ENCODE measurements at regions not wholly inside any gene's neighbourhood (a gene's known extent, or its start where the extent isn't known, plus 50 kb on each side); places are given as distances from the start of the nearest gene placed in this dataset.

DNA sequence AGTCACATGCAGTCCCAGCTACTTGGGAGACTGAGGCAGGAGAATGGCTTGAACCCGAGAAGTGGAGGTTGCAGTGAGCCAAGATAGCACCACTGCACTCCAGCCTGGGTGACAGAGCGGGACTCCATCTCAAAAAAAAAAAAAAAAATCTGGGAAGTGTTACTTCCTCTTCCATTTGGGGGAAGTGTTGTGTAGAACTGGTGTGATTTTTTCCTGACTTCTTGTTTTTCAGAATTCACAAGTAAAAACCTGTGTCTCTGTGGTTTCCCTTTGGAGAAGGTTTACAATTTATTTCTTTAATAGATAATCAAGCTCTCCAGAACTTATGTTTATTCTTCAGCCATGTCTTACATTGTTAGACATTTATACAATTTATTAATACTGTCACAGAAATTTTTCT is 396.1 kb downstream of the BRD1 start:
- no peaks in the 10 kb centered on the region for H4K20me1 ChIP-seq (ENCODE audit: insufficient read depth, low read depth, low read length)
- H3K9me2 ChIP-seq (replicated peaks; ENCODE audit: insufficient read depth, low read length) = no peaks in the 10 kb centered on the region
- peaks cover 62% of the 10 kb centered on the region for H3K4me1 ChIP-seq (ENCODE audit: low read length)
- no peak overlapping the region for H2AFZ ChIP-seq (ENCODE audit: low read length)
- H3K36me3 ChIP-seq (ENCODE audit: insufficient read depth, low read length) = no peaks in the 10 kb centered on the region
- H3K79me2 ChIP-seq (ENCODE audit: low read length) = no peaks in the 10 kb centered on the region
- peak overlapping the region; percentile 50; the same call in 1 of the 2 replicates for H3K27ac ChIP-seq (ENCODE audit: low read length)
- no peak overlapping the region for H3K4me3 ChIP-seq (ENCODE audit: low read length)
- DNase-seq = no peak
- H3K27me3 ChIP-seq (ENCODE audit: low read length) = no peaks in the 10 kb centered on the region
- no peaks in the 10 kb centered on the region for H3K9me3 ChIP-seq (ENCODE audit: low read length)
- peak overlapping the region; percentile 17 for H3K4me2 ChIP-seq (ENCODE audit: low read depth, low read length, poor library complexity, severe bottlenecking)
- H3K9ac ChIP-seq (ENCODE audit: low read length) = no peak overlapping the region

DNA sequence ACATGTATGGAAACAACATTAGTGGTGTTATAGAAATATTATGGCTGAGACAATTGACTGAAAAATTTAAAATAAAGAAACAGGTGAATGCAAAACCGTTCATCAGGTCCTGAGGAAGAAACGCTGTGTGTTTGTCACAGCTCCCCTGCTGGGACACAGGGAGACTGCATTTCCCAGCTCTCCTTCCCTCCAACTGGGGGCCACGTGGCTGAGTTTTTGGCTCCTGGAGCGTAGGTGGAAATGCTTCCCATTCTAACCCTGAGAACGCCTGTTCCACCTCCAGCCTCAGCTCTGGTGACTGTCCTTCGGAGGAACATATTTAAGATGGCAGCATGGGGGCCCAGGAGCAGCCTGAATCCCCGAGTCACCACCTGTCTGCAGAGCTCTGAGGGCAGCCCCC is 398.6 kb downstream of the BRD1 start:
- H3K9me2 ChIP-seq (replicated peaks; ENCODE audit: insufficient read depth, low read length) = no peaks in the 10 kb centered on the region
- peaks cover 77% of the 10 kb centered on the region for H3K4me1 ChIP-seq (ENCODE audit: low read length)
- H3K27ac ChIP-seq (ENCODE audit: low read length) = no peak overlapping the region
- no peaks in the 10 kb centered on the region for H4K20me1 ChIP-seq (ENCODE audit: insufficient read depth, low read depth, low read length)
- H2AFZ ChIP-seq (ENCODE audit: low read length) = no peak overlapping the region
- no peak overlapping the region for H3K4me3 ChIP-seq (ENCODE audit: low read length)
- no peaks in the 10 kb centered on the region for H3K27me3 ChIP-seq (ENCODE audit: low read length)
- H3K9me3 ChIP-seq (ENCODE audit: low read length) = no peaks in the 10 kb centered on the region
- H3K79me2 ChIP-seq (ENCODE audit: low read length) = no peaks in the 10 kb centered on the region
- DNase-seq = no peak
- no peak overlapping the region for H3K9ac ChIP-seq (ENCODE audit: low read length)
- H3K36me3 ChIP-seq (ENCODE audit: insufficient read depth, low read length) = no peaks in the 10 kb centered on the region
- H3K4me2 ChIP-seq (ENCODE audit: low read depth, low read length, poor library complexity, severe bottlenecking) = no peak overlapping the region

DNA sequence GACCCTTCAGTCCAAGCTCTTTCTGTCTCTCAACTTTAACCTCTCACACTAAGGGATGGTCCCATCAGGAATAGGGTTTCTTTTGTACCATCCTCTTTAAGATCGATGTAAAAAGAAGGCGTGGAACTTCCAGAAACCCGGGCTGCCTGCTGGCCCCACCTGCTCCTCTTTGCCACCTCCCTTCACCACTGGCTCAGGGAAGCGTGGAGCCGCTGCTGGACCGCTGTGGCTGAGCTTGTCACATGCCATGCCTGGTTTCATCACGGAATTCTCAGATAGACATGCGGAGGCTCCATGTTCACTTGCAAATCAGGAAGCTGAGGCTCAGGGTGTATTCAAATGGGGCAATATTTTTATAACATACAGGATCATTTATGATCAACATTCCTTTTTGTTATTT is 399.7 kb downstream of the BRD1 start:
- Histone ChIP-seq H3K27me3 (ENCODE audit: low read length) (no peaks in the 10 kb centered on the region), H3K79me2 (ENCODE audit: low read length) (no peaks in the 10 kb centered on the region)
- DNase-seq = no peak

DNA sequence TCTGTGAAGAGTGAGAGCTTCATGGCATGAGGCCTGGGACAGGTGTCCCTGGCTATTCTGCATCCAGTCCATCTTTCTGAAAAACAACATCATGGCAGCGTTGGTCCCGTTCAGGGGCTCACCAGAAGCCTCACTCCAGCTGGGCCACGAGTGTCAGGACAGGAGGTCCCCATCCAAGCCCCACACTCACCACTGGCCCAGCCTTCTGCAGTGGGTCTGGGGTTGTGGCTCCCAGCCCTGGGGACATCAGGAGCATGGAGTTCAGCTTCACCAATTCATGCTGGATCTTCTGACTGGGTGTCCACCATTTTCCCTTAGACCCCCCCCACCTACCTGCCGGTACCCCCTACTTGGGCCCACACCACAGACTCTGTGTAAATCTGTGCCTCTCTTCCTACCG is 400.3 kb downstream of the BRD1 start:
- no peaks in the 10 kb centered on the region for H3K36me3 ChIP-seq (ENCODE audit: insufficient read depth, low read length)
- H3K27me3 ChIP-seq (ENCODE audit: low read length) = no peaks in the 10 kb centered on the region
- H3K4me1 ChIP-seq (ENCODE audit: low read length) = peaks cover 79% of the 10 kb centered on the region
- no peak overlapping the region for H2AFZ ChIP-seq (ENCODE audit: low read length)
- no peaks in the 10 kb centered on the region for H3K79me2 ChIP-seq (ENCODE audit: low read length)
- no peak for DNase-seq
- H3K9me2 ChIP-seq (replicated peaks; ENCODE audit: insufficient read depth, low read length) = no peaks in the 10 kb centered on the region
- peak overlapping the region; percentile 87 for H3K27ac ChIP-seq (ENCODE audit: low read length)
- H3K9ac ChIP-seq (ENCODE audit: low read length) = peak overlapping the region; percentile 4; the same call in 1 of the 2 replicates
- H3K4me3 ChIP-seq (ENCODE audit: low read length) = no peak overlapping the region
- no peaks in the 10 kb centered on the region for H4K20me1 ChIP-seq (ENCODE audit: insufficient read depth, low read depth, low read length)
- H3K4me2 ChIP-seq (ENCODE audit: low read depth, low read length, poor library complexity, severe bottlenecking) = peak overlapping the region; percentile 64
- H3K9me3 ChIP-seq (ENCODE audit: low read length) = no peaks in the 10 kb centered on the region

More for the DNA sequence above, 399.7 kb downstream of the BRD1 start:
- no peaks in the 10 kb centered on the region for H3K9me3 ChIP-seq (ENCODE audit: low read length)
- peak overlapping the region; percentile 87; the same call in 1 of the 2 replicates for H3K27ac ChIP-seq (ENCODE audit: low read length)
- no peak overlapping the region for H3K4me3 ChIP-seq (ENCODE audit: low read length)
- H3K36me3 ChIP-seq (ENCODE audit: insufficient read depth, low read length) = no peaks in the 10 kb centered on the region
- no peak overlapping the region for H3K4me2 ChIP-seq (ENCODE audit: low read depth, low read length, poor library complexity, severe bottlenecking)
- H4K20me1 ChIP-seq (ENCODE audit: insufficient read depth, low read depth, low read length) = no peaks in the 10 kb centered on the region
- H2AFZ ChIP-seq (ENCODE audit: low read length) = no peak overlapping the region
- H3K9me2 ChIP-seq (replicated peaks; ENCODE audit: insufficient read depth, low read length) = no peaks in the 10 kb centered on the region
- H3K9ac ChIP-seq (ENCODE audit: low read length) = no peak overlapping the region
- H3K4me1 ChIP-seq (ENCODE audit: low read length) = peaks cover 79% of the 10 kb centered on the region

DNA sequence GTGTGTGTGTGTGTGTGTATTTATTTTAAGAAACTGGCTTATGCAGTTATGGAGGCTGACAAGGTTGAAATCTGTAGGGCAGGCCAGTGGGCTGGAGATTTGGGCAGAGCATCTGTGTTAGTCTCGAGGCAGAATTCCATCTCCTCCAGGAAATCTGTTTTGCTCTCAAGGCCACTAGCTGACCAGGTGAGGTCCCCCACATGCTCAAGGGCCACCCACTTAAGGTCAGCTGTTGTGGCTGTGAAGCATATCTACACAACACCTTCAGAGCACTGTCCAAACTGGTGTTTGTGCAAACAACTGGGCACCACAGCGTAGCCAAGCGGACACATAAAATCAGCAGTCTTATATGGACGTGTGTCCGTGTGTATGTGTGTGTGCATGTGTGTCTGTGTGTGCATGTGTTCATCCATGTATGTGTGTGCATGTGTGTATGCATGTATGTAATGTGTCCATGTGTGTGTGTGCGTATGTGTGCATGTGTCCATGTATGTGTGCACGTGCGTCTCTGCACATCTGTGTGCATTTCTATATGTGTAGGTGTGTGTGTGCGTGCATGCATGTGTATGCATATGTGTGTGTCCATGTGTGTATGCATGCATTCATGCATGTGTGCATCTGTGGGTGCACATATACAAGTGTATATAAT is 400.9 kb downstream of the BRD1 start:
- Histone ChIP-seq H3K9ac (ENCODE audit: low read length) (peak overlapping the region; percentile 54), H3K36me3 (ENCODE audit: insufficient read depth, low read length) (no peaks in the 10 kb centered on the region), H3K79me2 (ENCODE audit: low read length) (no peaks in the 10 kb centered on the region), H3K4me1 (ENCODE audit: low read length) (peaks cover 79% of the 10 kb centered on the region), H3K4me3 (ENCODE audit: low read length) (peak overlapping the region; percentile 25; the same call in 1 of the 2 replicates), H3K27ac (ENCODE audit: low read length) (peak overlapping the region; percentile 87), H3K9me2 (replicated peaks; ENCODE audit: insufficient read depth, low read length) (no peaks in the 10 kb centered on the region), H3K9me3 (ENCODE audit: low read length) (no peaks in the 10 kb centered on the region), H2AFZ (ENCODE audit: low read length) (no peak overlapping the region), H3K4me2 (ENCODE audit: low read depth, low read length, poor library complexity, severe bottlenecking) (peak overlapping the region; percentile 64), H3K27me3 (ENCODE audit: low read length) (no peaks in the 10 kb centered on the region), H4K20me1 (ENCODE audit: insufficient read depth, low read depth, low read length) (no peaks in the 10 kb centered on the region)
- peak; percentile 49 for DNase-seq

DNA sequence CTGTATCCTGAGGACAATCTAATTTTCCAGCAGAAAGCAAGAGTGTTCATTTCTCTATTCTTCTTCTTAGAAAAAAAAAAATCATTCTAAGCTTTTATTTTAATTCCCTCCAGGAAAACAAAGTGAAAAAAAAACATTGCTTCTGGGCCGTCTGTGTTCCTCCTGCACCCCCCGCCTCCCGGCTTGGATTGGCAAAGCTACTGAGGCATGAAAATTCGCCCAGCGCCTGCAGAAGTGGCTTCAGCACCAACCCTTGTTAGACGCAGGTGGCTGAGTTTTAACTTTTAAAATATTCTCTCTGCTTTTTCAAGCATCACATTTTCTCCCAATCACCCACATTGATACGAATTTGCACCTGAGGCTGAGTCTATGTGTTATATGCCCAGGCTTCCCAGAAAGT is 401.6 kb downstream of the BRD1 start:
- H3K9ac ChIP-seq (ENCODE audit: low read length) = peak overlapping the region; percentile 54
- no peaks in the 10 kb centered on the region for H4K20me1 ChIP-seq (ENCODE audit: insufficient read depth, low read depth, low read length)
- H3K4me1 ChIP-seq (ENCODE audit: low read length) = peaks cover 79% of the 10 kb centered on the region
- no peaks in the 10 kb centered on the region for H3K36me3 ChIP-seq (ENCODE audit: insufficient read depth, low read length)
- H3K9me3 ChIP-seq (ENCODE audit: low read length) = no peaks in the 10 kb centered on the region
- DNase-seq = peak; percentile 59
- H3K9me2 ChIP-seq (replicated peaks; ENCODE audit: insufficient read depth, low read length) = no peaks in the 10 kb centered on the region
- H3K27ac ChIP-seq (ENCODE audit: low read length) = peak overlapping the region; percentile 87
- no peaks in the 10 kb centered on the region for H3K79me2 ChIP-seq (ENCODE audit: low read length)
- peak overlapping the region; percentile 64 for H3K4me2 ChIP-seq (ENCODE audit: low read depth, low read length, poor library complexity, severe bottlenecking)
- H3K4me3 ChIP-seq (ENCODE audit: low read length) = peak overlapping the region; percentile 25; the same call in 1 of the 2 replicates
- no peak overlapping the region for H2AFZ ChIP-seq (ENCODE audit: low read length)
- H3K27me3 ChIP-seq (ENCODE audit: low read length) = no peaks in the 10 kb centered on the region

DNA sequence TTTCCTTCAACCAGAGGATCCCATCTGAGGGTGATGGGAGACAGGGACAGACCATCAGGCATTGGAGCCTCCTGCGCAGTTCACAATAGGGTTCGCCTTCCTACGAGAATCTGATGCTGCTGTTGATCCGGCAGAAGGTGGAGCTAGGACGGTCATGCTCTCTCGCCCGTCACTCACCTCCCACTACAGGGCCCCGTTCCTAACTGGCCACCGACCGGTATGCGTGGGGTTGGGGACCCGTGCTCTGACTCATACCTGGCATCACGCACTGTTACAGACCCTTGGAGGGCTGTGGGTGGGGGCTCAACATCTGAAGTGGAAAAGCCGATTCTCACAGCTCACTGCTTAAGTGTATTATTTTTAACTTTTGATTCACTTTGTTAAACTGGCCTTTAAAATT is 402.3 kb downstream of the BRD1 start:
- Histone ChIP-seq H3K27me3 (ENCODE audit: low read length) (no peaks in the 10 kb centered on the region), H2AFZ (ENCODE audit: low read length) (no peak overlapping the region), H3K9ac (ENCODE audit: low read length) (peak overlapping the region; percentile 54), H3K4me2 (ENCODE audit: low read depth, low read length, poor library complexity, severe bottlenecking) (peak overlapping the region; percentile 64), H3K9me3 (ENCODE audit: low read length) (no peaks in the 10 kb centered on the region), H3K27ac (ENCODE audit: low read length) (peak overlapping the region; percentile 87), H3K9me2 (replicated peaks; ENCODE audit: insufficient read depth, low read length) (no peaks in the 10 kb centered on the region), H3K79me2 (ENCODE audit: low read length) (no peaks in the 10 kb centered on the region), H3K4me3 (ENCODE audit: low read length) (no peak overlapping the region), H4K20me1 (ENCODE audit: insufficient read depth, low read depth, low read length) (no peaks in the 10 kb centered on the region), H3K36me3 (ENCODE audit: insufficient read depth, low read length) (no peaks in the 10 kb centered on the region), H3K4me1 (ENCODE audit: low read length) (peaks cover 71% of the 10 kb centered on the region)
- DNase-seq = no peak

DNA sequence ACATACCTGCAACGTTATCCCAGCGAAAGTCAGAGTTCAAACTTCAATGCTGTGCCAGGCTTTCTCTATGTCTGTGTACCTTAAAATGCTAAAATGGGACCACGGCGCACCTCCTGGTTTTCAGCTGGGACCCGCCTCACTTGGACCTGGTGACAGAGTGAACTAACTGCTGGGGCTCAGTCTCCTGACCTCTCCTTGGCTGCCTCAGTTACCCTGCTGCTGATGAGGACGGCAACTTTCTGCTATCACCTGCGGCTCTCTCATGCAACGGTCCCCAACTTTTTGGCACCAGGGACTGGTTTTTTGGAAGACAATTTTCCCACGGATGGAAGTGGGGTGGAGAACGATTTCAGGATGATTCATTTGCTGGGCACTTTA is 402.8 kb downstream of the BRD1 start:
- no peaks in the 10 kb centered on the region for H3K79me2 ChIP-seq (ENCODE audit: low read length)
- no peaks in the 10 kb centered on the region for H3K27me3 ChIP-seq (ENCODE audit: low read length)
- peak overlapping the region; percentile 64 for H3K4me2 ChIP-seq (ENCODE audit: low read depth, low read length, poor library complexity, severe bottlenecking)
- H3K4me1 ChIP-seq (ENCODE audit: low read length) = peaks cover 70% of the 10 kb centered on the region
- peak overlapping the region; percentile 87 for H3K27ac ChIP-seq (ENCODE audit: low read length)
- H2AFZ ChIP-seq (ENCODE audit: low read length) = no peak overlapping the region
- no peak overlapping the region for H3K4me3 ChIP-seq (ENCODE audit: low read length)
- H3K9me2 ChIP-seq (replicated peaks; ENCODE audit: insufficient read depth, low read length) = no peaks in the 10 kb centered on the region
- H4K20me1 ChIP-seq (ENCODE audit: insufficient read depth, low read depth, low read length) = no peaks in the 10 kb centered on the region
- DNase-seq = no peak
- H3K36me3 ChIP-seq (ENCODE audit: insufficient read depth, low read length) = no peaks in the 10 kb centered on the region
- H3K9ac ChIP-seq (ENCODE audit: low read length) = peak overlapping the region; percentile 54
- H3K9me3 ChIP-seq (ENCODE audit: low read length) = no peaks in the 10 kb centered on the region

Measured in Karpas-422 (cell line).